GM18502 (cell line): ENCODE measurements at regions not wholly inside any gene's neighbourhood (a gene's known extent, or its start where the extent isn't known, plus 50 kb on each side); places are given as distances from the start of the nearest gene placed in this dataset.

Experiments
- ATAC-seq: cut with Tn5 transposase; IDR thresholded peaks from one replicate; pipeline ENCODE4 v1.9.1; 2021; ENCODE audit warnings: mild to moderate bottlenecking; ENCODE audit not compliant: unreplicated experiment, poor library complexity

- ATAC-seq, result no peak
Measured at GRCh38 chr3:152184971-152185686, 83.6 kb upstream of the MBNL1 start.

- ATAC-seq, result no peak
Measured at GRCh38 chr3:152185891-152186630, 82.7 kb upstream of the MBNL1 start.

GRCh38 chr3:152190636-152191183, 78.0 kb upstream of the MBNL1 start:
- ATAC-seq, result no peak

GRCh38 chr3:152192050-152192449, 76.7 kb upstream of the MBNL1 start:
- no peak for ATAC-seq

- peak; percentile 8 for ATAC-seq
Measured at GRCh38 chr3:152192936-152193672, 75.6 kb upstream of the MBNL1 start.

GRCh38 chr3:152193673-152194267, 75.0 kb upstream of the MBNL1 start:
- ATAC-seq, result peak; percentile 70

GRCh38 chr3:152195206-152195605, 73.5 kb upstream of the MBNL1 start:
- no peak for ATAC-seq

- peak; percentile 51 for ATAC-seq
Measured at GRCh38 chr3:152196782-152197181, 71.9 kb upstream of the MBNL1 start.

- ATAC-seq, result no peak
Measured at GRCh38 chr3:152197451-152197850, 71.3 kb upstream of the MBNL1 start.

- ATAC-seq, result no peak
Measured at GRCh38 chr3:152197937-152198336, 70.8 kb upstream of the MBNL1 start.

GRCh38 chr3:152198665-152199064, 70.1 kb upstream of the MBNL1 start:
- ATAC-seq, result no peak

GRCh38 chr3:152199102-152199840, 69.5 kb upstream of the MBNL1 start:
- peak; percentile 38 for ATAC-seq

GRCh38 chr3:152200476-152201420, 68.0 kb upstream of the MBNL1 start:
- ATAC-seq, result no peak

GRCh38 chr3:152202976-152203626, 65.6 kb upstream of the MBNL1 start:
- peak; percentile 34 for ATAC-seq

- ATAC-seq, result no peak
Measured at GRCh38 chr3:152203652-152204051, 65.1 kb upstream of the MBNL1 start.

GRCh38 chr3:152204218-152204617, 64.5 kb upstream of the MBNL1 start:
- no peak for ATAC-seq

- ATAC-seq, result peak; percentile 49
Measured at GRCh38 chr3:152205097-152205593, 63.6 kb upstream of the MBNL1 start.

- no peak for ATAC-seq
Measured at GRCh38 chr3:152206243-152206760, 62.4 kb upstream of the MBNL1 start.
